Breast epithelium (tissue), 4 donors: ENCODE measurements at regions not wholly inside any gene's neighbourhood (a gene's known extent, or its start where the extent isn't known, plus 50 kb on each side); places are given as distances from the start of the nearest gene placed in this dataset.
A peak's percentile ranks its signal among the peaks of the same experiment; 100 is the strongest.

Experiments
- DNase-seq, 2 donors: peaks; one replicate each; pipeline ENCODE4 v3.0.0-alpha.2; 2019; ENCODE audit warnings: low spot score in 2 of 2
- H3K27ac ChIP-seq, 2 donors: fragments of 200-600 bp; sonication (generic) in 1 of 2; one replicate each; pipeline ENCODE4 v1.5.1; 2016 to 2019; ENCODE audit warnings: mild to moderate bottlenecking in 1 of 2
- H3K27me3 ChIP-seq, 2 donors: fragments of 200-600 bp; sonication (generic) in 1 of 2; one replicate each; pipeline versions ENCODE4 v1.5.1 to v1.6.0; 2017 to 2019; ENCODE audit warnings: control low read depth in 1 of 2, mild to moderate bottlenecking in 1 of 2
- H3K36me3 ChIP-seq: fragments of 200-600 bp; one replicate; pipeline ENCODE4 v1.5.1; 2019
- H3K4me1 ChIP-seq, 2 donors: fragments of 200-600 bp; sonication (generic); one replicate each; pipeline ENCODE4 v1.5.1; 2016 to 2019; ENCODE audit warnings: control low read depth in 1 of 2
- H3K4me3 ChIP-seq, 3 donors: fragments of 200-600 bp; sonication (generic); 1 replicate in 2 of 3; 2 replicates in 1 of 3; pipeline ENCODE4 v1.5.1; 2016 to 2019; ENCODE audit warnings: mild to moderate bottlenecking in 3 of 3, moderate library complexity in 2 of 3
- H3K9me3 ChIP-seq, 2 donors: fragments of 200-600 bp; sonication (generic) in 1 of 2; one replicate each; pipeline ENCODE4 v1.5.1; 2016 to 2019; ENCODE audit warnings: control low read depth in 1 of 2
- POLR2A ChIP-seq: fragments of 450-650 bp; IDR thresholded peaks from one replicate; pipeline ENCODE4 v1.6.1; 2016; ENCODE audit warnings: antibody characterized with exemption, mild to moderate bottlenecking, moderate library complexity
- POLR2AphosphoS5 ChIP-seq, 3 donors: sonication (generic); formaldehyde crosslinking; IDR thresholded peaks; one replicate each; pipeline ENCODE4 v1.6.1; 2017; ENCODE audit warnings: antibody characterized with exemption in 3 of 3
- intact Hi-C: fragments of 100-400 bp; cut with DNase I; formaldehyde crosslinking; loops from one replicate; pipeline ENCODE4 v1.15.1; 2023; ENCODE audit warnings: low total_unique reads
- TF ChIP-seq, protein P1 (sequence below), 3 donors: fragments of 450-650 bp; IDR thresholded peaks; one replicate each; pipeline ENCODE4 v1.5.1; 2016 to 2017; ENCODE audit warnings: antibody characterized with exemption in 3 of 3, mild to moderate bottlenecking in 3 of 3, moderate library complexity in 3 of 3

- no peak overlapping the region for H3K27ac ChIP-seq
- no peaks in the 10 kb centered on the region for H3K27me3 ChIP-seq
- no peaks in the 10 kb centered on the region for H3K4me1 ChIP-seq
- no peak for DNase-seq
- no peaks in the 10 kb centered on the region for H3K9me3 ChIP-seq
- intact Hi-C loops: no loop called here
- no peak overlapping the region for H3K4me3 ChIP-seq
- TF ChIP-seq POLR2AphosphoS5 (IDR thresholded peaks at IDR 0.05): no peak
- no peaks in the 10 kb centered on the region for H3K36me3 ChIP-seq
Measured at GRCh38 chr18:29169599-29169998, 992.7 kb upstream of the CDH2 start.

- no peaks in the 10 kb centered on the region for H3K36me3 ChIP-seq
- no peaks in the 10 kb centered on the region for H3K9me3 ChIP-seq
- H3K4me1 ChIP-seq: no peaks in the 10 kb centered on the region
- no peak overlapping the region for H3K4me3 ChIP-seq
- H3K27ac ChIP-seq: peak overlapping the region in 1 of 2 donors; percentile 48
- TF ChIP-seq POLR2AphosphoS5 (IDR thresholded peaks at IDR 0.05): no peak
- no peak for TF ChIP-seq POLR2A
- TF ChIP-seq, protein P1, sequence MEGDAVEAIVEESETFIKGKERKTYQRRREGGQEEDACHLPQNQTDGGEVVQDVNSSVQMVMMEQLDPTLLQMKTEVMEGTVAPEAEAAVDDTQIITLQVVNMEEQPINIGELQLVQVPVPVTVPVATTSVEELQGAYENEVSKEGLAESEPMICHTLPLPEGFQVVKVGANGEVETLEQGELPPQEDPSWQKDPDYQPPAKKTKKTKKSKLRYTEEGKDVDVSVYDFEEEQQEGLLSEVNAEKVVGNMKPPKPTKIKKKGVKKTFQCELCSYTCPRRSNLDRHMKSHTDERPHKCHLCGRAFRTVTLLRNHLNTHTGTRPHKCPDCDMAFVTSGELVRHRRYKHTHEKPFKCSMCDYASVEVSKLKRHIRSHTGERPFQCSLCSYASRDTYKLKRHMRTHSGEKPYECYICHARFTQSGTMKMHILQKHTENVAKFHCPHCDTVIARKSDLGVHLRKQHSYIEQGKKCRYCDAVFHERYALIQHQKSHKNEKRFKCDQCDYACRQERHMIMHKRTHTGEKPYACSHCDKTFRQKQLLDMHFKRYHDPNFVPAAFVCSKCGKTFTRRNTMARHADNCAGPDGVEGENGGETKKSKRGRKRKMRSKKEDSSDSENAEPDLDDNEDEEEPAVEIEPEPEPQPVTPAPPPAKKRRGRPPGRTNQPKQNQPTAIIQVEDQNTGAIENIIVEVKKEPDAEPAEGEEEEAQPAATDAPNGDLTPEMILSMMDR (IDR thresholded peaks at IDR 0.05): no peak
- no peaks in the 10 kb centered on the region for H3K27me3 ChIP-seq
- no peak for DNase-seq
- intact Hi-C loops: no loop called here
Measured at GRCh38 chr18:29164993-29165599, 988.2 kb upstream of the CDH2 start.

DNA sequence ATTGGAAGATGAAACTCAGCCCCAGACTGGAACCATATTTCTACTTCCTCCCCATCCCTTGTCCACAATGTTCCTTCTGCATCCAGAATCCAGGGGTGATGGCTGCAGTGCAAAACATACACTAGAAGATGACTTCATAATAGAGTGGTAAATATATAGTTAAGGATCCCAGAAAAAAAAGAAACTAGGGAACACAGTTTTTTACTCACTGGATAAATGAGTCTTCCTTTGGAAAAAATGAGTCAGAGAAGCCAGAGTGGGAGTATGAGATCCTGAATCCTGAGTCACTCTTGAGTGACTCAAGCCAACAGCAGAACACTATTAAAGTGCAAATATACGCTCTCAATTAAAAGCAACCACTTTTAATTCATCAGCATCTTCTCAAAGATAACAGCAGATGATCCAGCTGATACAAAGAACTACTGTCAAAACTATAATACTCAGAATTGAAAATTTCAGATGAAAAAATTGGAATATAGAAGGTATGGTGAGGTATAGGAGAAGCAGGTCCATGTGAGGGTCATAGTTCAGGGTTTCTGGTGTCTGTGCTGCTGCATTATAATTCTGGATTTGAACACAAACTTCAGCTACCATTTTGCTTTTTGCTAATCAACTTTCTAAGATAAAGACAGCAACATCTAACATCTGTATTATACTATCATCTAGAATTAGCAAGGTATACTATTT, 987.2 kb upstream of the CDH2 start:
- Histone ChIP-seq H3K4me3 (no peak overlapping the region), H3K9me3 (no peaks in the 10 kb centered on the region), H3K27ac (peak overlapping the region in 1 of 2 donors; percentile 48), H3K27me3 (no peaks in the 10 kb centered on the region), H3K36me3 (no peaks in the 10 kb centered on the region), H3K4me1 (no peaks in the 10 kb centered on the region)
- no peak for DNase-seq
- intact Hi-C loops: no loop called here
- TF ChIP-seq POLR2AphosphoS5 (IDR thresholded peaks at IDR 0.05) (no peak), POLR2A (no peak)
- TF ChIP-seq, protein P1 (IDR thresholded peaks at IDR 0.05): no peak

- H3K27ac ChIP-seq: peak overlapping the region in 1 of 2 donors; percentile 49
Measured at GRCh38 chr18:29163596-29163995, 986.7 kb upstream of the CDH2 start.

GRCh38 chr18:29161429-29161828, 984.5 kb upstream of the CDH2 start:
- H3K27me3 ChIP-seq: no peaks in the 10 kb centered on the region
- no peak overlapping the region for H3K4me3 ChIP-seq
- no peak overlapping the region for H3K27ac ChIP-seq
- no peak for DNase-seq
- TF ChIP-seq POLR2A (no peak), POLR2AphosphoS5 (IDR thresholded peaks at IDR 0.05) (no peak)
- TF ChIP-seq, protein P1 (IDR thresholded peaks at IDR 0.05): no peak
- no peaks in the 10 kb centered on the region for H3K4me1 ChIP-seq
- intact Hi-C loops: no loop called here
- H3K36me3 ChIP-seq: no peaks in the 10 kb centered on the region
- no peaks in the 10 kb centered on the region for H3K9me3 ChIP-seq

More at GRCh38 chr18:29163596-29163995, 986.7 kb upstream of the CDH2 start:
- H3K9me3 ChIP-seq: no peaks in the 10 kb centered on the region
- H3K4me1 ChIP-seq: no peaks in the 10 kb centered on the region
- H3K36me3 ChIP-seq: no peaks in the 10 kb centered on the region
- H3K27me3 ChIP-seq: no peaks in the 10 kb centered on the region
- no peak overlapping the region for H3K4me3 ChIP-seq
- TF ChIP-seq POLR2A: no peak
- TF ChIP-seq, protein P1 (IDR thresholded peaks at IDR 0.05): no peak
- DNase-seq: no peak
- intact Hi-C loops: no loop called here
